Liver (tissue), 8 donors: ENCODE measurements at regions not wholly inside any gene's neighbourhood (a gene's known extent, or its start where the extent isn't known, plus 50 kb on each side); places are given as distances from the start of the nearest gene placed in this dataset.

Experiments used
- DNase-seq: peaks from one replicate; pipeline ENCODE4 v3.0.0-alpha.2; 2017; ENCODE audit warnings: low spot score
- H3K27ac ChIP-seq, 2 donors: one replicate each; pipeline ENCODE4 v1.7.0; 2013; ENCODE audit warnings: inconsistent platforms in 2 of 2, low read length in 2 of 2, control low read depth in 1 of 2, low read depth in 1 of 2, mild to moderate bottlenecking in 1 of 2
- H3K27me3 ChIP-seq, 4 donors: one replicate each; pipeline versions ENCODE4 v1.6.1 to v1.7.0; 2013; ENCODE audit warnings: low read length in 3 of 4, inconsistent platforms in 1 of 4, mild to moderate bottlenecking in 1 of 4, moderate library complexity in 1 of 4; ENCODE audit not compliant: control insufficient read depth in 4 of 4, insufficient read depth in 4 of 4
- H3K36me3 ChIP-seq, 4 donors: one replicate each; pipeline versions ENCODE4 v1.6.1 to v1.7.0; 2013; ENCODE audit warnings: low read length in 3 of 4, mild to moderate bottlenecking in 3 of 4, low read depth in 1 of 4, moderate library complexity in 1 of 4; ENCODE audit not compliant: control insufficient read depth in 4 of 4, insufficient read depth in 3 of 4
- H3K4me1 ChIP-seq, 4 donors: one replicate each; pipeline versions ENCODE4 v1.6.1 to v1.7.0; 2013; ENCODE audit warnings: low read length in 3 of 4, mild to moderate bottlenecking in 3 of 4, moderate library complexity in 1 of 4; ENCODE audit not compliant: control insufficient read depth in 4 of 4, insufficient read depth in 4 of 4
- H3K4me3 ChIP-seq, 3 donors: one replicate each; pipeline versions ENCODE4 v1.6.1 to v1.7.0; 2013; ENCODE audit warnings: low read length in 3 of 3, control low read depth in 1 of 3, low read depth in 1 of 3, mild to moderate bottlenecking in 1 of 3
- H3K9ac ChIP-seq, 2 donors: one replicate each; pipeline ENCODE4 v1.7.0; 2013; ENCODE audit warnings: low read length in 2 of 2, mild to moderate bottlenecking in 2 of 2, moderate library complexity in 2 of 2, control low read depth in 1 of 2, low read depth in 1 of 2
- H3K9me3 ChIP-seq, 4 donors: one replicate each; pipeline versions ENCODE4 v1.6.1 to v1.7.0; 2013; ENCODE audit warnings: low read length in 3 of 4; ENCODE audit not compliant: control insufficient read depth in 4 of 4
- EGR1 ChIP-seq, 2 donors: IDR thresholded peaks; 2 replicates each; pipeline ENCODE4 v1.6.1; 2016 to 2018; ENCODE audit warnings: antibody characterized with exemption in 2 of 2, low read depth in 2 of 2
- FOXA1 ChIP-seq: IDR thresholded peaks from 2 replicates; pipeline ENCODE4 v1.6.1; 2016; ENCODE audit warnings: antibody characterized with exemption
- FOXA2 ChIP-seq: IDR thresholded peaks from 2 replicates; pipeline ENCODE4 v1.6.1; 2016; ENCODE audit warnings: antibody characterized with exemption
- GABPA ChIP-seq, 2 donors: IDR thresholded peaks in 1 of 2; conservative IDR thresholded peaks in 1 of 2; 2 replicates each; pipeline ENCODE4 v1.6.1; 2016; ENCODE audit warnings: antibody characterized with exemption in 2 of 2, mild to moderate bottlenecking in 1 of 2, moderate library complexity in 1 of 2
- HNF4A ChIP-seq, 2 donors: conservative IDR thresholded peaks; 2 replicates each; pipeline ENCODE4 v1.6.1; 2016; ENCODE audit warnings: antibody characterized with exemption in 2 of 2, mild to moderate bottlenecking in 2 of 2
- HNF4G ChIP-seq: IDR thresholded peaks from 2 replicates; pipeline ENCODE4 v1.6.1; 2016; ENCODE audit warnings: antibody characterized with exemption
- JUND ChIP-seq, 2 donors: IDR thresholded peaks; 2 replicates each; pipeline ENCODE4 v1.6.1; 2016; ENCODE audit warnings: antibody characterized with exemption in 2 of 2
- MAX ChIP-seq: IDR thresholded peaks from 2 replicates; pipeline ENCODE4 v1.6.1; 2016; ENCODE audit warnings: antibody characterized with exemption
- NR2F2 ChIP-seq: IDR thresholded peaks from 2 replicates; pipeline ENCODE4 v1.6.1; 2016; ENCODE audit warnings: antibody characterized with exemption
- RAD21 ChIP-seq, 2 donors: IDR thresholded peaks; 2 replicates each; pipeline ENCODE4 v1.6.1; 2016; ENCODE audit warnings: antibody characterized with exemption in 2 of 2, mild to moderate bottlenecking in 2 of 2
- REST ChIP-seq: IDR thresholded peaks from 2 replicates; pipeline ENCODE4 v1.6.1; 2016; ENCODE audit warnings: antibody characterized with exemption, mild to moderate bottlenecking
- RXRA ChIP-seq, 2 donors: IDR thresholded peaks; 2 replicates each; pipeline ENCODE4 v1.6.1; 2017 to 2018; ENCODE audit warnings: antibody characterized with exemption in 2 of 2, mild to moderate bottlenecking in 1 of 2
- SP1 ChIP-seq: IDR thresholded peaks from 2 replicates; pipeline ENCODE4 v1.6.1; 2018; ENCODE audit warnings: antibody characterized with exemption, mild to moderate bottlenecking
- TAF1 ChIP-seq: conservative IDR thresholded peaks from 2 replicates; pipeline ENCODE4 v1.6.1; 2016; ENCODE audit warnings: antibody characterized with exemption, mild to moderate bottlenecking
- WGBS: extraction: QIAGEN DNeasy Blood & Tissue Kit; methylation state at CpG from one replicate; pipeline ENCODE4 v1.1.7; 2013; 5-methylcytosine and 5-hydroxymethylcytosine counted together
- TF ChIP-seq, protein P1 (sequence below): IDR thresholded peaks from 2 replicates; pipeline ENCODE4 v1.6.1; 2016; ENCODE audit warnings: antibody characterized with exemption
- TF ChIP-seq, protein P2 (sequence below): fragments of 150-350 bp; IDR thresholded peaks from 2 replicates; pipeline ENCODE4 v1.5.1; 2017; ENCODE audit warnings: improper control_type of control experiment, low read depth, low read length; ENCODE audit not compliant: missing input control
- TF ChIP-seq, protein P3 (sequence below): IDR thresholded peaks from 2 replicates; pipeline ENCODE4 v1.6.1; 2016; ENCODE audit warnings: antibody characterized with exemption
- donor health status: healthy.
- donor health status: healthy.
- donor health status: healthy.
- donor health status: healthy.
- donor health status: healthy.

DNA sequence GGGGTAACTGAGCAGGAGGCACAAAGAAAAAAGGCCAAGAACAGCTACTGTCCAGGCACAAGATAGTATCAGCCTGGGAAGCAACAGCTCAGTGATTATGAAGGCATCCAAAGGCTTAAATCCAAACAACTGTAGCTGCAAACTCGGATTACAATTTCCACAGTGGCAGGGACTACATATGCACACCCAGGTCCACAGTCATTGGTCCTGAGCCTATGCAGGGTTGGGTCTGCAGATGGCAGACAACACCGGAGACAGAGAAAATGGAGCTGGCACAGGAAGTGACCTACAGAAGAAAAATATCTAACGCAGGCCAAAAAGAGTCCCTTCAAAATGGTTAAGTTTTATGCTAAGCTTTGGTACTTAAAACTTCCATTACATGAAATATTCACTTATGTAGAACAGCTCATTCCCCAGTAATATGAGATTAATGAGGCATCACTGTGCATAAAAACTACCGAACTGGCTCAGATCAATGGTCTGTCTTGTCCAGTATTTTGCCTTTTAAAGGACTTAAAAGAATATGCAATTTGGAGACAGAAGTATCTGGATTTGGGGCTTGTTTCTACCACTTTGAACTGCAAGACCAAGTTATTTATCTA, 132.1 kb downstream of the SUCLG1 start:
- WGBS: 85% methylated on average over 4 of the region's 4 CpGs
- Histone ChIP-seq H3K9me3 (peaks cover 0 to 2% (median 0%) of the 10 kb centered on the region in 4 donors), H3K36me3 (no peaks in the 10 kb centered on the region), H3K27me3 (no peaks in the 10 kb centered on the region), H3K4me3 (no peak overlapping the region), H3K27ac (no peak overlapping the region), H3K4me1 (no peaks in the 10 kb centered on the region), H3K9ac (no peak overlapping the region)
- DNase-seq: no peak
- no peak for TF ChIP-seq FOXA1
- TF ChIP-seq NR2F2: no peak
- TF ChIP-seq, protein P1, sequence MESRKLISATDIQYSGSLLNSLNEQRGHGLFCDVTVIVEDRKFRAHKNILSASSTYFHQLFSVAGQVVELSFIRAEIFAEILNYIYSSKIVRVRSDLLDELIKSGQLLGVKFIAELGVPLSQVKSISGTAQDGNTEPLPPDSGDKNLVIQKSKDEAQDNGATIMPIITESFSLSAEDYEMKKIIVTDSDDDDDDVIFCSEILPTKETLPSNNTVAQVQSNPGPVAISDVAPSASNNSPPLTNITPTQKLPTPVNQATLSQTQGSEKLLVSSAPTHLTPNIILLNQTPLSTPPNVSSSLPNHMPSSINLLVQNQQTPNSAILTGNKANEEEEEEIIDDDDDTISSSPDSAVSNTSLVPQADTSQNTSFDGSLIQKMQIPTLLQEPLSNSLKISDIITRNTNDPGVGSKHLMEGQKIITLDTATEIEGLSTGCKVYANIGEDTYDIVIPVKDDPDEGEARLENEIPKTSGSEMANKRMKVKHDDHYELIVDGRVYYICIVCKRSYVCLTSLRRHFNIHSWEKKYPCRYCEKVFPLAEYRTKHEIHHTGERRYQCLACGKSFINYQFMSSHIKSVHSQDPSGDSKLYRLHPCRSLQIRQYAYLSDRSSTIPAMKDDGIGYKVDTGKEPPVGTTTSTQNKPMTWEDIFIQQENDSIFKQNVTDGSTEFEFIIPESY: no peak
- TF ChIP-seq, protein P2, sequence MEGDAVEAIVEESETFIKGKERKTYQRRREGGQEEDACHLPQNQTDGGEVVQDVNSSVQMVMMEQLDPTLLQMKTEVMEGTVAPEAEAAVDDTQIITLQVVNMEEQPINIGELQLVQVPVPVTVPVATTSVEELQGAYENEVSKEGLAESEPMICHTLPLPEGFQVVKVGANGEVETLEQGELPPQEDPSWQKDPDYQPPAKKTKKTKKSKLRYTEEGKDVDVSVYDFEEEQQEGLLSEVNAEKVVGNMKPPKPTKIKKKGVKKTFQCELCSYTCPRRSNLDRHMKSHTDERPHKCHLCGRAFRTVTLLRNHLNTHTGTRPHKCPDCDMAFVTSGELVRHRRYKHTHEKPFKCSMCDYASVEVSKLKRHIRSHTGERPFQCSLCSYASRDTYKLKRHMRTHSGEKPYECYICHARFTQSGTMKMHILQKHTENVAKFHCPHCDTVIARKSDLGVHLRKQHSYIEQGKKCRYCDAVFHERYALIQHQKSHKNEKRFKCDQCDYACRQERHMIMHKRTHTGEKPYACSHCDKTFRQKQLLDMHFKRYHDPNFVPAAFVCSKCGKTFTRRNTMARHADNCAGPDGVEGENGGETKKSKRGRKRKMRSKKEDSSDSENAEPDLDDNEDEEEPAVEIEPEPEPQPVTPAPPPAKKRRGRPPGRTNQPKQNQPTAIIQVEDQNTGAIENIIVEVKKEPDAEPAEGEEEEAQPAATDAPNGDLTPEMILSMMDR: no peak
- TF ChIP-seq GABPA (IDR thresholded peaks at IDR 0.05 in 1 of 2, conservative IDR thresholded peaks at IDR 0.05 in 1 of 2): no peak
- no peak for TF ChIP-seq SP1
- TF ChIP-seq, protein P3, sequence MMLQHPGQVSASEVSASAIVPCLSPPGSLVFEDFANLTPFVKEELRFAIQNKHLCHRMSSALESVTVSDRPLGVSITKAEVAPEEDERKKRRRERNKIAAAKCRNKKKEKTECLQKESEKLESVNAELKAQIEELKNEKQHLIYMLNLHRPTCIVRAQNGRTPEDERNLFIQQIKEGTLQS: no peak
- no peak for TF ChIP-seq HNF4G
- no peak for TF ChIP-seq JUND (IDR thresholded peaks at IDR 0.05)
- no peak for TF ChIP-seq FOXA2
- TF ChIP-seq HNF4A (conservative IDR thresholded peaks at IDR 0.05): no peak
- no peak for TF ChIP-seq RAD21 (IDR thresholded peaks at IDR 0.05)
- TF ChIP-seq RXRA (IDR thresholded peaks at IDR 0.05): no peak
- TF ChIP-seq MAX: no peak

GRCh38 chr2:84323890-84324289, 135.2 kb downstream of the SUCLG1 start:
- Histone ChIP-seq H3K27ac (no peak overlapping the region), H3K4me1 (no peaks in the 10 kb centered on the region), H3K4me3 (no peak overlapping the region), H3K9ac (no peak overlapping the region), H3K36me3 (no peaks in the 10 kb centered on the region), H3K9me3 (no peaks in the 10 kb centered on the region), H3K27me3 (no peaks in the 10 kb centered on the region)
- no peak for TF ChIP-seq RXRA (IDR thresholded peaks at IDR 0.05)
- TF ChIP-seq FOXA1: no peak
- TF ChIP-seq MAX: no peak
- TF ChIP-seq HNF4G: no peak
- no peak for TF ChIP-seq GABPA (IDR thresholded peaks at IDR 0.05 in 1 of 2, conservative IDR thresholded peaks at IDR 0.05 in 1 of 2)
- TF ChIP-seq TAF1: no peak
- TF ChIP-seq, protein P3: no peak
- no peak for TF ChIP-seq EGR1 (IDR thresholded peaks at IDR 0.05; ENCODE audit: low read depth in 2 of 2)
- TF ChIP-seq, protein P1: no peak
- no peak for TF ChIP-seq REST
- no peak for TF ChIP-seq JUND (IDR thresholded peaks at IDR 0.05)
- WGBS: 82% methylated on average over 2 of the region's 2 CpGs
- no peak for DNase-seq
